Epithelial cell of proximal tubule (primary cell): ENCODE measurements at regions not wholly inside any gene's neighbourhood (a gene's known extent, or its start where the extent isn't known, plus 50 kb on each side); places are given as distances from the start of the nearest gene placed in this dataset.

ENCODE experiments used
- DNase-seq: peaks from one replicate; pipeline ENCODE4 v3.0.0-alpha.2; 2011; ENCODE audit warnings: low read depth
- H3K4me3 ChIP-seq: 2 replicates; pipeline ENCODE4 v1.5.1; 2011; ENCODE audit warnings: low read depth, mild to moderate bottlenecking, low read length
- CTCF ChIP-seq: conservative IDR thresholded peaks from 2 replicates; pipeline ENCODE4 v1.5.1; 2012; ENCODE audit warnings: low read depth, mild to moderate bottlenecking, low read length

DNA sequence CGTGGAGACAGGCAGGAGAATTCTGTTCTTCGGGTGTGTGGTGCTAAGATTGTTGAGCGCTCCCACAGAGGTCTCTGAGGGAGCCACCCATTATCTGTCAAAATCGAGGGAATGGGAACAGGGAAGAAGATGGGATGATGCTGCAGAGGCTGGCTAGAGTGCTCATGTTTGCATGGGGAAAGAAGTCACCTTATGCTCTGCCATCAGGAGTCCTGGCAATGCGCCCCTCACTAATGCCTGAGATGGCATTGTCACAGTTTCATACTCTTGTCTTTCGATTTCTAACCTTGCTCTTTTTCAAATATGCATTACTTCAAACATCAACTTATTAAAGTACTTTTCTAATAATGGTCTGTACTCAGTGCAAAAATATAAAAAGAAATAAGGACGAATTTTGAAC is 463.3 kb upstream of the CELF4 start:
- H3K4me3 ChIP-seq: no peak overlapping the region
- no peak for TF ChIP-seq CTCF
- no peak for DNase-seq

DNA sequence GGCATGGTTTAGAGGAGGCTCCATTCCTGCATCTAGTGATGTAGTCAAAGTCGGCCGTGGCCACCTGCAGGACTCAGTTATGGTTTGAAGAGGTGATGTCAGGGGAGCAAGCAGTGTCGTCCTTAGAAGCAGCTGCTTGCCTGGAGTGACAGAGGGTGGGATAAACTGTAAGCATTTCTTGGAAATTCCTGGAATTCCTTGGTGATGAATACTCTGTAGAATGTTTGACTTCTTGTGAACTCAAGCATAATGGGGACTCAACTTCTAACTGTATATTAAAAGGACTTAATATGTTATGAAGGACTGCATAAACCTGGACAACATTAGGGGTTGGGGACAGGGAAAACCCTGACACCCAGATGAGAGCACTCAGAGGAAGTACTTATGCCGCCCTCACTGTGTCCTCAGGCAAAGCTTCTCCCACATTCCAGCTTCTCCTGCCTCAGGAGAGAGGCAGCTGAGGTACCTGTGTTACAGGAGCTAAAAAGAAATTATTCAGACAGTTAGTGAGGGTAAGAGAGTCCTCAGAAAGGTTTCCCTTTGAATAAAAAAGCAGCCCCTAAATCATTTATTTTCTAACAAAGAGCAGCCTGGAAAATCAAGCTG is 459.9 kb upstream of the CELF4 start:
- H3K4me3 ChIP-seq: no peak overlapping the region
- TF ChIP-seq CTCF: no peak
- DNase-seq: peak; percentile 86

DNA sequence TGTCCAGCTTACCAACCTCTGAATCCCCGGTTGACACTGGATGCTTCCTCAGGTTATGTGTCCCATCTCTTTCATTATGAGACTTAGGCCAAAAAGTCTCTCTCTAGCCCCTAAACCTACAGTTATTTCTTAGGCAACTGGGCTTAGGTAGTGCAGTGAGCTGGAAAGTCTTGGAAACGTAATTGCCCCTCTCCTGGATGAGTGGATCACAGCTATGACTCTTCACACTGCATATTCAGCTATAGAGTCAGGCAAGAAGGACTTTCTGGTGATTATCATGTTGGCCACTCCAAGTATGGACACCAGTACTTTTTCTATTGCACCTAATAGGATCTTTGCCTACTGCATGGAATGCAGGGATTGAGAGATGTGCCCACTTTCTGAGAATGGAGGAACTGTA is 458.3 kb upstream of the CELF4 start:
- peak; percentile 54 for DNase-seq
- no peak overlapping the region for H3K4me3 ChIP-seq

DNA sequence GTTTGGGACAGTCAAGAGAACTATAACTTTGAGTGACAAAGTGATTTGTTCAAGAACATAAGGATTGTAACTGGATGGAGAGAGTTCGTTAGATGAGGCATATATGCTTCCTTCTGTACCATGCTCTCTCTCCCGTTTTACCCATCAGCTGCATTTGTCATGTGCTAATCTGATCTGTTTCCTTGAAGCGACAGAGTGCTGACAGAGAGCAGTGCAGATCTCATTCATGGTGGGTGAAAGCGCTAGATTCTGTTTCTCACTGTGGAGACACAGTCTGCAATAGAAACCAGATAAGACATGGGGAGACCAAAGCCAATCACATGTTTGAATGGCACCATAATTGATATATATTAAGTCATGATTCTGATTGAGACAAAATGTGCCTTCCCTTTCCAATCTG is 456.6 kb upstream of the CELF4 start:
- no peak for TF ChIP-seq CTCF
- no peak overlapping the region for H3K4me3 ChIP-seq
- no peak for DNase-seq

More for the DNA sequence above, 458.3 kb upstream of the CELF4 start:
- no peak for TF ChIP-seq CTCF

DNA sequence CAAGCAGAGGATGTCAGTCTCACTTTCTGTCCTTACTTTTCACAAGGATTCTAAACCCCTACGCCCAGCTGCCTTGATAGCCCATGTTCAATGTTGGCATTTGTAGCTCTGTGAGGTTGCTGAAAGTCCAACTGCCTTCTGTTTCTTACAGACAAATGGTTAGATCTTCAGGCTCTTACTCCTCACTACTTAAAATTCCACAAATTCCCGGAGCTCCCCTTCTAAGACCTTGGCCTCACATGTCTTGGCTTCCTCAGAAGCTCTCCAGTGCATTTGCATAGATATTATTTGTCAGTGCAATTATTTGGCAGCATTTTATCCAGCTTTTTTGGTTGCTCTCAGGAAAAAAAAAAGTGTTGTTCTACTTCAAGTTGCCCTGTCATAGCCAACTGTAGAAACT is 453.7 kb upstream of the CELF4 start:
- DNase-seq: no peak
- H3K4me3 ChIP-seq: no peak overlapping the region
- no peak for TF ChIP-seq CTCF

GRCh38 chr18:38010971-38011857 is 445.6 kb upstream of the CELF4 start:
- TF ChIP-seq CTCF: no peak
- no peak overlapping the region for H3K4me3 ChIP-seq
- DNase-seq: no peak

DNA sequence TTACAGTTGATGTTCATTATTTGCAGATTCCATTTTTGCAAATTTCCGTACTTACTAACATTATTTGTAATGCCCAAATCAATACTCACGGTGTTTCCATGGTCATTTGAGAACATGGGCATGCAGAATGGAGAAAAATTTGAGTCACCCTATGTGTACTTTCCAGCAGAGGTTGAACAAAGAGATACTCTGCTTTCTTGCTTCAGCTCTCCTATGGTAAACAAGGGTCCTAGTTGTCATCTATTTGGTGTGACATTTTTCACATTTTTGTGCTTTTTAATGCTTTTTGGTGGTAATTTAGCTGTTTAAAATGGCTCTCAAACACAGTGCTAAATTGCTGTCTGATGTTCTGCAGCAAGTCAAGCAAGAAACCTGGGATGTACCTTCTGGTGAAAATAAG is 444.4 kb upstream of the CELF4 start:
- H3K4me3 ChIP-seq: no peak overlapping the region
- no peak for DNase-seq
- TF ChIP-seq CTCF: no peak
